Mucosa of descending colon (tissue), 3 donors: ENCODE measurements at regions not wholly inside any gene's neighbourhood (a gene's known extent, or its start where the extent isn't known, plus 50 kb on each side); places are given as distances from the start of the nearest gene placed in this dataset.

Source experiments
- ATAC-seq: fragments of 200-7000 bp; cut with Tn5 transposase; one replicate; pipeline ENCODE4 v1.9.1; 2020; ENCODE audit warnings: mild to moderate bottlenecking, moderate library complexity
- DNase-seq, 3 donors: peaks; one replicate each; pipeline ENCODE4 v3.0.0-alpha.2; 2020
- H3K36me3 ChIP-seq: fragments of 200-600 bp; one replicate; pipeline ENCODE4 v1.8.0; 2021; ENCODE audit warnings: low read depth, mild to moderate bottlenecking
- H3K4me1 ChIP-seq: fragments of 200-600 bp; one replicate; pipeline ENCODE4 v1.8.0; 2021; ENCODE audit warnings: low read depth, mild to moderate bottlenecking
- H3K4me3 ChIP-seq: fragments of 200-600 bp; one replicate; pipeline ENCODE4 v1.8.0; 2021; ENCODE audit warnings: mild to moderate bottlenecking
- H3K9me3 ChIP-seq: fragments of 200-600 bp; one replicate; pipeline ENCODE4 v1.8.0; 2021; ENCODE audit warnings: mild to moderate bottlenecking
- CTCF ChIP-seq: fragments of 200-600 bp; IDR thresholded peaks from one replicate; pipeline ENCODE4 v1.8.0; 2022; ENCODE audit warnings: antibody characterized with exemption, mild to moderate bottlenecking
- intact Hi-C, 2 donors: fragments of 100-400 bp; cut with DNase I in 1 of 2; cut with micrococcal nuclease in 1 of 2; formaldehyde crosslinking; loops; one replicate each; pipeline versions ENCODE4 v1.11.0 to v1.11.1; 2022; cut with DNase I, micrococcal nuclease
- donor health status: DM: no; HTN: no; CAD: no; lungs with moderate emphysema.
- donor health status: DM: no; HTN: no; CAD: no.
- donor health status: DM: no; HTN: yes; CAD: no.

- Histone ChIP-seq H3K4me1 (peaks cover 5% of the 10 kb centered on the region), H3K9me3 (no peaks in the 10 kb centered on the region), H3K36me3 (no peaks in the 10 kb centered on the region), H3K4me3 (no peak overlapping the region)
- ATAC-seq (peak; percentile 47), DNase-seq (no peak)
- no peak for TF ChIP-seq CTCF
- intact Hi-C loops: no loop called here
Observed at GRCh38 chr4:140300271-140300970, 73.0 kb upstream of the SCOC start.

GRCh38 chr4:140298001-140298400, 75.4 kb upstream of the SCOC start:
- no peak for ATAC-seq
- no peak for TF ChIP-seq CTCF
- H3K9me3 ChIP-seq: no peaks in the 10 kb centered on the region

DNA sequence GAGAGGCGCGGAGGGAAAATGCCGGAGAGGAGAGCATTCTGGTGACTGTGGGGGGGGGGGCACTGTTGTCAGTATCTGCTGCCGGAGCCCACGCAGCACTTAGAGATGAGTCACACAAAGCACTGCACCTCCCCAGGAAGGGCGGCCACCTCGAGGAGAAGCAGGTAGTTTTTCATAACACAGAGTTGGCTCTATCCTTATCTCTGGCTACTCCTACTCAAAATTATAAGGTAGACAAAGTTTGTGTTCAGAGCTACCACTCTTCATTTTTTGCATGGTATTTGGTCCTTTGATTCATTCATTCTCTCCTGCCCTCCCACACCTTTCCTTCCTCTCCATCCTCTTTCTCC, 76.2 kb upstream of the SCOC start:
- intact Hi-C loops: no loop called here
- DNase-seq: no peak
- Histone ChIP-seq H3K4me3 (no peak overlapping the region), H3K9me3 (no peaks in the 10 kb centered on the region), H3K36me3 (no peaks in the 10 kb centered on the region), H3K4me1 (no peaks in the 10 kb centered on the region)
- peak; percentile 63 for ATAC-seq
- TF ChIP-seq CTCF: no peak

More at GRCh38 chr4:140298001-140298400, 75.4 kb upstream of the SCOC start:
- intact Hi-C loops: no loop called here
- Histone ChIP-seq H3K4me1 (no peaks in the 10 kb centered on the region), H3K4me3 (no peak overlapping the region), H3K36me3 (no peaks in the 10 kb centered on the region)
- DNase-seq: no peak

- no peak for TF ChIP-seq CTCF
- H3K4me3 ChIP-seq: no peak overlapping the region
- H3K36me3 ChIP-seq: no peaks in the 10 kb centered on the region
- ATAC-seq (peak; percentile 36), DNase-seq (peak in 1 of 3 donors; percentile 47)
- no peaks in the 10 kb centered on the region for H3K9me3 ChIP-seq
- intact Hi-C loops: no loop called here
- H3K4me1 ChIP-seq: no peaks in the 10 kb centered on the region
Observed at GRCh38 chr4:140296335-140297220, 76.9 kb upstream of the SCOC start.

DNA sequence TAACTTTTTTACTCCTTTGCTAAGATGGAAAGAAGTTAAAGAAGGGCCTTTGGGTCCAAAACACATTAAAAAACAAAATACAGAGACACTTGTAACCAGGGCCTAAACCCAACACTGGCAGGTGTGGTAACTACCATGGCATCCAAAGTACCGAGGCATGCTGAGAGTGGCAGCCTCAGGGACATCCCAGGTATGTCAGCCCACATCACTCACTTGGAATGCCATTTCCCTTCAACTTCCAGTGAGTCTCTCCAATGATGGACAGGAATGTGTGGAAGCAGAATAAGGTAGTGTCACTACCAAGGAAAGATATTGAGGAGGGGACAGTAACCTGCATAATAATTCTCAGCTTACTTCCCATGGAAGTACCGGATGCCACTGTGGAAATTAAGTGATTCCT, 79.5 kb upstream of the SCOC start:
- Histone ChIP-seq H3K36me3 (no peaks in the 10 kb centered on the region), H3K4me3 (no peak overlapping the region), H3K4me1 (no peaks in the 10 kb centered on the region), H3K9me3 (no peaks in the 10 kb centered on the region)
- no peak for DNase-seq
- no peak for ATAC-seq
- TF ChIP-seq CTCF: no peak
- intact Hi-C loops: no loop called here
